ENCODE measurements at regions not wholly inside any gene's neighbourhood (a gene's known extent, or its start where the extent isn't known, plus 50 kb on each side); places are given as distances from the start of the nearest gene placed in this dataset.
"Not testable (repeated sequence)": the region's sequence is repeated elsewhere in the genome, so short reads cannot be mapped to it uniquely, and the experiment has no call there.

- not testable (repeated sequence) for DNase-seq
These were observed 109.4 kb upstream of the SGIP1 start for GRCh38 chr1:66424530-66424929.

DNA sequence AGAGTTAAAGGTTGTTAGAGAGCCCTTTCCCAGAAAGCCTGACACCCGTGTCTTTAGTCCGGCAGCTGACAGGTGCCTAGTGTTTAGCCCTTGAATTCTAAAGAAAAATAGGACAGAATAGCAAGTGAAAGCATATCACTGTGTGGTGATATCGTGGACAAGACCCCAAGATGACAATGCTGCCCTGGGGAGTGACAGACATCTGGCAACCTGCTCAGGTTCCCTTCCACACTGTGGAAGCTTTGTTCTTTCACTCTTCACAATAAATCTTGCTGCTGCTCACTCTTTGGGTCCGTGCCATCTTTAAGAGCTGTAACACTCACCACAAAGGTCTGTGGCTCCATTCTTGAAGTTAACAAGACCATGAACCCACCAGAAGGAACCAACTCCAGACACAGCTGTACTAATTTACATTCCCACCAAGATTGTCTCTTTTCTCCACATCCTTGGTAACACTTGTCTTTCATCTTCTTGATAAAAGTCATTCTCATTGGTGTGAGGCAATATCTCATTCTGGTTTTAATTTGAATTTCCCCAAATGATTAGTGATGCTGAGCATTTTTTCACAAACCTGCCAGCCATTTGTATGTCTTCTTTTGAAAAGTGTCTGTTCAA is 107.6 kb upstream of the SGIP1 start:
- DNase-seq = no peak

DNA sequence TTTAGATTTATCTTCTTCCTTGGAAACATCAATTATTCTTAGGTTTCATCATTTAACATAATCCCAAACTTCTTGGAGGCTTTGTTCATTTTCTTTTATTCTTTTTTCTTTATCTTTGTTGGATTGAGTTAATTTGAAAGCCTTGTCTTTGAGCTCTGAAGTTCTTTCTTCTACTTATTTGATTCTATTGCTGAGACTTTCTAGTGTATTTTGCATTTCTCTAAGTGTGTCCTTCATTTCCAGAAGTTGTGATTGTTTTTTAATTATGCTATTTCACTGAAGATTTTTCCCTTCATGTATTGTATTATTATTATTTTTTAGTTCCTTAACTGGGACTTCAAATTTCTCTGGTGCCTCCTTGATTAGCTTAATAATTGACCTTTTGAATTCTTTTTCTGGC is 103.1 kb upstream of the SGIP1 start:
- not testable (repeated sequence) for DNase-seq

GRCh38 chr1:66431999-66432398 is 102.0 kb upstream of the SGIP1 start:
- DNase-seq = no peak

- DNase-seq = no peak
These were observed 100.3 kb upstream of the SGIP1 start for GRCh38 chr1:66433611-66434010.

DNA sequence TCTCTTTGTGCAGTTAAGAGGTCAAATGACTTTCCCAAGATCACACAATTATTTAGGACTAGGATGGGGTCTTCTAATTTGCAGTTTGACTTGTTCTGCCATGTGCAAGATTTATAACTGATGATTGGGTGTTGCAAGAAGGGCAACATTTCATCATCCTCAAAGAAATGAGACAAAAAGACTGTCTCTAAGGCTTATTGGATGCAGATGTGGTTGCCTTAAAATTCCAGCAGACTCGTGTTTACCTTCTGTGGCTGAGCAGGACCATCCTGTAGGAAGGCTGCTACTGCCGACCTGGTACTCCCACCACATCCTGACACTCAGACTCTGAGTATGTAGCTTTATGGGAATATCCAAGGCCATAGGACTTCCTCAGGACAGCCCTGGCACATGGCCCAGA is 99.9 kb upstream of the SGIP1 start:
- no peak for DNase-seq

- no peak for DNase-seq
These were observed 98.4 kb upstream of the SGIP1 start for GRCh38 chr1:66435541-66435940.

DNA sequence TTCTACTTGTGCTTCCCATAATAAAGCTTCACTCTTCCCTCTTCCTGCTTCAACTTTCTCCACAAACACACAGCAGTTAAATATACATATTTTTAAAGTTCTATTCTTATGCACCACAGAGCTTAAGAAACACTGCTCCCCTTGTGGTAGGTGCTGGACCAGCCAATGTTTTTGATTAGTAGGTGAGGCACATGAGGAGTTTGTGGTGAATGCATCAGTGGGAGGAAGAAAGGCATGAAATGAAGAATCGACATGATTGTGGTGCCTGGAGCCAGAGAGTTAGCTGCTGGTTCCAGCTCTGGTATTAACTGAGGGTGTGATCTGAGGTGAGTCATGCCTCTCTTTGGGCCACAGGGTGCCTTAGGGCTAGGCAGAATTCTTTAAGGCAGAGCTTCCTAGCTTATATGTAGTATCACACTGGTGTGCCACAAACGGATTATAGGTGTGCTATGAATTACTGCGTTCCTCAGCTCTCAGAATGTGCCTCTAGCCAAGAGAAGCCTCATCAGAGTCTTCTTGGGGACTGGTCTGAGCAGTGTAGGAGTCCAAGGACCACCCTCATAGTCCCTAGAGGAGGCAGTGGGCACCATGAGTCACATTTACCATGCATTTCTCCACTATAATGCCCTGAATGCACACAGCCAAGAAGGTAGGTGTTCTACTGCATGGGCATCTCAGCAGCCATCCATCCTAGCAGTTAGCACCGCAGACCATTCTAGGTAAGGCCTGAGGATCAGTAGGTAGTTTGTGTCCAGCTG is 97.4 kb upstream of the SGIP1 start:
- peak; percentile 56 for DNase-seq

GRCh38 chr1:66437136-66437401 is 96.9 kb upstream of the SGIP1 start:
- no peak for DNase-seq

DNA sequence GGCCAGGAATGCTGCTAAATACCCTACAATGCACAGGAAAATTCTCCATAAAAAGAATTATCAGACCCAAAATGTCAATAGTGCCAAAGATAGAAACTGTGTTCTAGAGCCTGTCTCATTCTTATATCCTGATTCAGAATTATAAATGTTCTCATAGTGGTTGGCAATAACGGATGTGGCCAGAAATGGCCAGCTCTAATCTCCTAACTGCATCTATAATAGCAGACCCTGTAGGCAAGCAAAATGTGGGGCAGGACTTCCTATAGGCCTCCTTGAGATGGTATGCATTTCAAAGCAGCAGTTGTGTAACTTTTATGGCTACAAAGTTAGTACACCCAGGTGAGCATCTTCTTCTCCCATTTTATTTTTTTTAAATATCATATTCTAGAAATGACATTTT is 95.9 kb upstream of the SGIP1 start:
- no peak for DNase-seq

- no peak for DNase-seq
These were observed 95.5 kb upstream of the SGIP1 start for GRCh38 chr1:66438501-66438900.

- no peak for DNase-seq
These were observed 94.8 kb upstream of the SGIP1 start for GRCh38 chr1:66439031-66439740.

- DNase-seq = no peak
These were observed 90.2 kb upstream of the SGIP1 start for GRCh38 chr1:66443793-66444192.

- no peak for DNase-seq
These were observed 89.3 kb upstream of the SGIP1 start for GRCh38 chr1:66444438-66445265.

GRCh38 chr1:66445492-66446181 is 88.3 kb upstream of the SGIP1 start:
- DNase-seq = peak; percentile 60

DNA sequence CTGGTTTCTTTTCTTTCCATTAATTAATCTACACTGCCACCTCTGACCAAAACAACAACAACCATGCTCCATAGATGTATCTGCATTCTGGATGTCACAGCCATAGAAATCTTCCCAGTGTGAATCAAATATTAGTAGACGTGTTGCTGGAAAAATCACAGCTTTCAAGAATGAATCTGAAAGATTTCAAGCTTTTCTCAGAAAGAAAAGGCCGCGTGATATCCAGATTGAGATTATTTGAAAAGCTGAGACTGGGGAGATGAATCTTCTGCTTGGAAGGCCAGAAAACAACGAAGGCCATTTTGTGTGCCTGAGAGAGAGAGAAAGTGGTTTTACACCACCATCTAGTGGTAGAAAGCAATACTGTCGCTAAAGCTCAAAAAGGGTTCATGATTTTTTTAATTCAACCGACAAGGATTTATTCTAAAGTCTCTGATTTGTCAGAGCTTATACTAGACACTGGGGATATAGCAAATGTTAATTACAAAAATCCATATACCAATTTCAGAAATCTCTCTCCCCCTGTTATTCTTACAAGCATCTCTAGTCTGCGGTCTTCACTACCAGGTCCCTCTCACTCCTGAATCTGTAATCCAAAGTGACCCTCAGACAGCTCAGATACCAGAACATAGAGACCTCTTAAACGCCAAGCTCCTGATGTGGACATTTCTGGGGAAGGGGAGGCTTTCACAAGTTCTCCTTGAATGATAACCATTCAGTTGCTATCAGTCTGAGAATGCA is 87.5 kb upstream of the SGIP1 start:
- peak; percentile 81 for DNase-seq

GRCh38 chr1:66450043-66450514 is 83.9 kb upstream of the SGIP1 start:
- DNase-seq = no peak

GRCh38 chr1:66450847-66451246 is 83.1 kb upstream of the SGIP1 start:
- DNase-seq = no peak

DNA sequence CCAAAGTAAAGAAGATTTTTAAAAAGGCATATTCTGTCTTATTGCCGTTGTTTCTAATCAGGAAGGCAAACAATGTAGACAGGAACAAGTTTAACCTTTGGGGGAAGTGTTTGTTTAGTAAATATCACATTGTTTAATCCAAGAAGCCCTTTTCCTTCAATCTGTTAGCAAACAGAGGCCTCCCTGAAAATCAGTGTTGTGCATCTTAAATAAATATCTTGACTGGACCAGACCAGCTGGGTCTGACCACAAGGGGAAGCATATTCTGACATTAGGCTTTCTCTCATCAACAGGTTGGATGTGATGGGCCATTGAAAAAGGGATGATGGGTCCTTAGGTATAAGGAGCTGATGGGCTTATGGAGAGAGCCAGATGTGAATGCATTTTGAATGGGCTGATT is 81.8 kb upstream of the SGIP1 start:
- DNase-seq = no peak

- no peak for DNase-seq
These were observed 81.0 kb upstream of the SGIP1 start for GRCh38 chr1:66452982-66453381.

DNA sequence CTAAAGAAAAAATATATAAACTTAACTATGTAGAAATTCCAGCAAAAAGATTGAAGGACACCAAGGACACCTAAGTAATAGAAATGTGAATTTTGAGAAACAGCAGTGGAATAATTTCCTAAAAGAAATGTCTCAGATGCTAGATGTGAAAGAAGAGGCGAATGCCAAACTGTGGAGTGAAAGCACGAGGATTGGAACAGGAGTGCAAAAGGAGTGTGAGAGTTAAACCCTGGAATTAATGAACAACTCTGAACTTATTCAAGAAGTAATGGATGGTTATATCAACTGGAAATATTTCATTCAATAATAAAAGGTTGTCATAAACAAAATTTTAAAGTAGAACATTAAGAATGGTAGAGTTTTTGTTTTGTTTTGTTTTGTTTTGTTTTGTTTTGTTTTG is 78.5 kb upstream of the SGIP1 start:
- no peak for DNase-seq

DNA sequence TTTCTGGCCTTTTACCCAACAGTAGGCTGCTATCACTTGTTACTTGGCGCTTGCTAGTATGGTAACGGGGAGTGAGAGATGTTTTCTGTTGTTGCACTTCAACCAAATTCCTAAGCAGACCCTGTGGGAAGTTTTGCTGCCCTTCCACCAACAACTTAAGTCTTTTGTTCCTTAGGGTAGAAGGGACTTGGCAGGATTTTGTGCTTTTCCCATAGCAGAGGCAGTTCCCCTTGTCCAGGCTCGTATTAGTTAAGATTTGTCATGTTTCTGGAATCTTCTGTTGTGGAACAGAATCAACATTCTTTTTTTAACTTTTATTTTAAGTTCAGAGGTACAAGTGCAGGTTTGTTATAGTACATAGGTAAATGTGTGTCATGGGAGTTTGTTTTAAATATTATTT is 73.2 kb upstream of the SGIP1 start:
- DNase-seq = no peak
